HG03354 (cell line): ENCODE measurements at regions not wholly inside any gene's neighbourhood (a gene's known extent, or its start where the extent isn't known, plus 50 kb on each side); places are given as distances from the start of the nearest gene placed in this dataset.

ENCODE experiments used
- ATAC-seq: cut with Tn5 transposase; IDR thresholded peaks from one replicate; pipeline ENCODE4 v1.9.1; 2021; ENCODE audit warnings: mild to moderate bottlenecking; ENCODE audit not compliant: unreplicated experiment, poor library complexity, severe bottlenecking

DNA sequence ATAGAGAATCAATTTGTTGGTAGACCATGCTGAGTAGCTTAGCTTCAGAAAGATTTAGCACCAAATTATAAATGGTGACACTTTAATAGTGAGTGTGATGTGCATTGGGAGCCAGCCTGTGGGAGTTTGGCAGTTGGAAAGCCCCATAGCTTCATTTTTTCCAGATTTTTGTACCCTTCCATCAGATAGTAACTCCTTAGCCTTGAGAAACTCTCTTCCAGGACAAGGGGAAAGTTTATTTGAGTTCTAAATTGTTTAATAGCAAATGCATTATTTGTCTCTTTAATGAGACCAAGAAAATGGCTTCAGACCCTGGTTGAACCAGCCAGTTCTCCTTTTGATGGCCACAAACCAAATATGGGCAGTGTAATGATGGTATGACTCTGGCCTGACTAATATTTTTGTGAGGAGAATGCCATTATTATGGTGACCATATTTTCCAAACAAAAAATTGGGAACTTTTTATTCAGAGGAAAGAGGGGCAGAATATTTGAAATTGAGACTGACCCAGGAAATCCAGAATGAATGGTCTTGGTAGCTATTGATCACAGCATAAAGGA lies 49.8 kb downstream of the PLCE1 start:
- ATAC-seq: no peak

- no peak for ATAC-seq
These were observed 52.4 kb downstream of the PLCE1 start for GRCh38 chr10:94046098-94046497.

DNA sequence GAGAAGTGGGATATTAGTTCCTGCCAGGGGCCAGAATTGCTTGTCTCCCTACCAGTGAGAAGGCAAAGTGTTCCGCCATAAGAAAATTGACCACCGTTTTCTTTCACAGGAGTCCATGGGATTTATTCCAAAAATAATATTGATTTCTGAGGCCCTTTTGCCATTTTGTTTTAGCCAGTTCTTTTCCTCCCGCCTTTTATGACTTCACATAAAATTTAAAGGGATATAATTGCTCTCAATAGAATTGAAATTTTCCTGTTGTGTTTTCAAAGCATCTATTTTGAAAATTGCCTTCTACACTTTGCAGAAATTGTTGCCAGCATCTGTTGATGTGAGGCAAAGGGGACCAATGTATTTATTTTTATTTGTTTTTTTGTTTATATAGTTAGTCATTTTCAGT lies 53.6 kb downstream of the PLCE1 start:
- no peak for ATAC-seq

DNA sequence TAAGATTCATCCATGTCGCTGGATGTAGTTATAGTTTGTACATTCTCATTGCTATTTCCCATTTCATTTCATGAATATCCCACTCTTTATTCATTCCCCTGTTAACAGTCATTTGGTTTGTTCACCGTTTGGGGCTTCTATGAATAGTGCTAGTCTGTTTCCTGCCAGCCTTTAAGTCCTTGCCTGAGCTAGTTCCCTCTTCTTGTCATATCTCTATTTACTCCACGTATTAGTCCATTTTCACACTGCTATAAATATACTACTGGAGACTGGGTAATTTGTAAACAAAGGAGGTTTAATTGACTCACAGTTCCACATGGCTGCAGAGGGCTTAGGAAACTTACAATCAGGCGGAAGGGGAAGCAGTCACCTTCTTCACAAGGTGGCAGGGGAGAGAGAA lies 56.2 kb downstream of the PLCE1 start:
- no peak for ATAC-seq

DNA sequence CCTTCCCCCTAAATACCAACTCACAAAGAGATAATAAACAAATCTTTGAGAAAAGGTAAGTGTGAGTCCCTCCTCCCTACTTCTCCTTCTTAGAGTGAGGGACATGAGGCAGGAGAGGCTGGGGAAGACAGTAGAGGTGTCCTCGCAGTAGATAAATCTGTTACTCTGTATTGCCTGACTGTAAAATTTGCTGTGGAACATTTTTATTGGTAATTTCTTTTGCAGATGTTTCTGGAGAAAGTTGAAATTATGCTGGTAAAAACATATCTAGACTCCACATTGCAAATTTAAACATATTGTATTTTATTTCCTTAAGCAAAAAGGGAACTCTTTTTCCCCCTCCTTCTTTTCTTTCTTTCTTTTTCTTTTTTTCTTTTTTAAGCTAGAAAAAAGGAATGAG lies 58.5 kb downstream of the PLCE1 start:
- no peak for ATAC-seq

- ATAC-seq: no peak
These were observed 59.4 kb downstream of the PLCE1 start for GRCh38 chr10:94052866-94053791.

GRCh38 chr10:94059178-94059883 lies 65.6 kb downstream of the PLCE1 start:
- no peak for ATAC-seq

GRCh38 chr10:94061026-94061425 lies 67.3 kb downstream of the PLCE1 start:
- ATAC-seq: no peak

GRCh38 chr10:94062611-94063010 lies 68.9 kb downstream of the PLCE1 start:
- no peak for ATAC-seq

DNA sequence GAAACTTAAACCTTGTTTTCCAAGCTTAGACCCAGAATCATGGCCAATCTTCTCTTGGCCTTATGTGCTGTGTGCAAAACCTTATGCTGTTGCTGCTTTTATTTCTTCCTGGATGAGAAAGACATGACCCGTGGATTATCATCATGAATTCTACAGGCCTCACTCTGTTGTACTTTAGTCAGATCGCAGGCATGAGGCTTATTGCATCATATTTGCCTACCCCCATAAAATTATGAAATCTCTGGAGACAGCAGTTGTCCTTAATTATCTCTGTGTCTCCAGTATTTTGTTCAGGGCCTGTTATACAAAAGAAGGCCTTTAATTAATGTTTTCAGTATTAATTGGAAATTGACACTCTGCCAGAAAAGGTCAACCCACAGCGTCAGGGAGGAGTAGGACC lies 71.6 kb downstream of the PLCE1 start:
- no peak for ATAC-seq

- no peak for ATAC-seq
These were observed 72.1 kb downstream of the PLCE1 start for GRCh38 chr10:94065787-94066186.

DNA sequence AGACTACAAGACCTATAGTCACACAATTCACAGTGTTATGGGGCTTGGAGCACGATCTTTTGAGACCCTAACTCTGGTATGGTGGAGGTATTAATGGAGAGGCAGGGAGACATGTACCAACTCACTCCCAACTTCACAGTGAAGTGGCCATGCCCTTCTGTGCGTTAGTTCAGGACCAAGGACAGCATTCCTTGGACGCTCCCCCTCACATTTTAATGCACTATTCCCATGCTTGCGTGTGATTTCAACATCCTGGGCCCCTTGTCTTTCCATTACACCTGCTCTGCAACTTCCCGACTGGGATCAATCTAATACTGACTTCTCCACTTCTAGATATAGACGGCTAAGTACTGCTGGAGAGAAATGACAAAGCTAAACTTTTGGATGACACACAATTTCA lies 72.7 kb downstream of the PLCE1 start:
- no peak for ATAC-seq

- ATAC-seq: no peak
These were observed 76.2 kb downstream of the PLCE1 start for GRCh38 chr10:94069884-94070283.

- no peak for ATAC-seq
These were observed 80.7 kb downstream of the PLCE1 start for GRCh38 chr10:94074462-94074861.

GRCh38 chr10:94075506-94075905 lies 81.8 kb downstream of the PLCE1 start:
- no peak for ATAC-seq

- no peak for ATAC-seq
These were observed 82.7 kb downstream of the PLCE1 start for GRCh38 chr10:94076325-94076841.

GRCh38 chr10:94077042-94077441 lies 83.3 kb downstream of the PLCE1 start:
- no peak for ATAC-seq

DNA sequence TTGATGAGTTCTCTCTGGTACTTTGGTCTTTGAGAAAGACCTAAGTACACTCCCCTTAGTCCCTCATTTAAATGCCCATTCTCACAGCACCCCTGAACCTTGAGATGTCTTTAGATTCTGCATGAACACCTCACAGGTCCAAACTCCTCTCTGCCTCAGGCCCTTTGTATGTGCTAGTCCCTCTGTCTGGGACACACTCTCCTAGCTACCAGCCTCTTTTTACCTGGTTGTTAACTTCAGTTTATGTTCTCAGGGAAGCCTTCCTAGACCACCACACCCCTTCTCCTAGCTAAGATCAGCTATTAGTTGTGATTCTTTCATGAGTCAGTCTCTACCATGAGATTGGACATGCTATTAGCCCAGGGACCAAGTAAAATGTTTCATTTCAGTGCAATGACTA lies 86.4 kb downstream of the PLCE1 start:
- ATAC-seq: no peak

DNA sequence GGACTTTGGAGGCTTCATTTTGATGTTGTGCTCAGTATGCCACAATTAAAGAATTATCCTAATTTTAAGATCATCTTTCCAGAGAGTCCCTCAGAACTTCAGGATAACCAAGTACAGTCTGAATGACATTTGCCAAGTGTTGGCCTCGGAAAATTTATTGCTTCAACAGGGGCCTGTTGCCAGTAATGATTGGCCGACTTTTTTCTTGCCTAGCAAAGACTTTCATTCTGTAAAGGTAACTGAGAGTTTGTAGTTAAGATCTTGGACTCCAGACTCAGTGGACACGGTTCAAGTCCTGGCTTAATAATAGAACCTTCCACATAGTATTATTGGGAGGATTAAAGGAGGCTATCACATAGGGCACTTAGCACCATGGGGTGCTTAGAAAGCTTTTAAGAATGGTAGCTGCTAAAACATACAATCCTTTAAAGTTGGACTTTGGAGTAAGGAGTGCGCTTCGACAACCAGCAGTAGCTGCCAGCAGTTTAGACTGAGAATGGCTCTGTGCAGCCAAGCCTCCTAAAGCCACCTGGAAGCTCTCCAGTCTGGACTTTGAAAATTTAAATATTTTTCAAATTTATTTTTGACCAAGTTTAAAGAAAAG lies 90.0 kb downstream of the PLCE1 start:
- no peak for ATAC-seq

DNA sequence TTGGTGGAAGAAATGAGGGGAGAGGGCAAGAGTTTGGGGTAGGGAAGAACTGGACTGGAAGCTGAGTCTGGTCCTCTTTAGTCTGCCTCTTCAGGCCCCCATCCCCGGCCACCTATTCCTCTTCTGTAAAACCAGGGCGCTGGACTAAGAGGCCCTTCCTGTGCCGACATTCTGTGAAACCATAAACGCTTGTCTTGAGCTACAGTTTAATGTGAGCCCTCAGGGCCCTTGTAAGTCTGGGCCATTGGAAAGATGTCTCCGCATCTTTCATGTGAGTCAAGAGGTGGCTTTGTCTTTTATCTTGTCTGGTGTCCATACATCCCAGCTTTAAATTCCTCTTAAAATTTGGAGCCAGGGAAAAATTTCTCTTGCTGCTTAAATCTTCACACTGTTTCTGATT lies 90.6 kb downstream of the PLCE1 start:
- no peak for ATAC-seq
